Keratinocyte (primary cell): ENCODE measurements at regions not wholly inside any gene's neighbourhood (a gene's known extent, or its start where the extent isn't known, plus 50 kb on each side); places are given as distances from the start of the nearest gene placed in this dataset.

Experiments
- CTCF ChIP-seq, 3 experiments: IDR thresholded peaks in 1 of 3; conservative IDR thresholded peaks in 1 of 3; optimal IDR thresholded peaks in 1 of 3; 2 replicates in 2 of 3; 3 replicates in 1 of 3; pipeline versions ENCODE3 to v1.5.1; 2011; ENCODE audit warnings: low read length in 3 of 3, mild to moderate bottlenecking in 3 of 3, moderate library complexity in 2 of 3, control low read depth in 1 of 3, inconsistent platforms in 1 of 3; ENCODE audit not compliant: insufficient read depth in 2 of 3; ENCODE audit errors: extremely low read depth in 1 of 3
- EZH2 ChIP-seq: IDR thresholded peaks from one replicate; pipeline ENCODE4 v1.6.1; 2012; ENCODE audit warnings: inconsistent platforms, mild to moderate bottlenecking, low read length, moderate library complexity

GRCh38 chr1:229093238-229093540, 177.7 kb upstream of the RAB4A start:
- TF ChIP-seq CTCF (optimal IDR thresholded peaks at IDR 0.05 in 1 of 3, IDR thresholded peaks at IDR 0.05 in 1 of 3, conservative IDR thresholded peaks at IDR 0.05 in 1 of 3; ENCODE audit: extremely low read depth in 1 of 3, insufficient read depth in 2 of 3, low read length in 3 of 3) (no peak), EZH2 (no peak)
